ENCODE measurements at regions not wholly inside any gene's neighbourhood (a gene's known extent, or its start where the extent isn't known, plus 50 kb on each side); places are given as distances from the start of the nearest gene placed in this dataset.

DNA sequence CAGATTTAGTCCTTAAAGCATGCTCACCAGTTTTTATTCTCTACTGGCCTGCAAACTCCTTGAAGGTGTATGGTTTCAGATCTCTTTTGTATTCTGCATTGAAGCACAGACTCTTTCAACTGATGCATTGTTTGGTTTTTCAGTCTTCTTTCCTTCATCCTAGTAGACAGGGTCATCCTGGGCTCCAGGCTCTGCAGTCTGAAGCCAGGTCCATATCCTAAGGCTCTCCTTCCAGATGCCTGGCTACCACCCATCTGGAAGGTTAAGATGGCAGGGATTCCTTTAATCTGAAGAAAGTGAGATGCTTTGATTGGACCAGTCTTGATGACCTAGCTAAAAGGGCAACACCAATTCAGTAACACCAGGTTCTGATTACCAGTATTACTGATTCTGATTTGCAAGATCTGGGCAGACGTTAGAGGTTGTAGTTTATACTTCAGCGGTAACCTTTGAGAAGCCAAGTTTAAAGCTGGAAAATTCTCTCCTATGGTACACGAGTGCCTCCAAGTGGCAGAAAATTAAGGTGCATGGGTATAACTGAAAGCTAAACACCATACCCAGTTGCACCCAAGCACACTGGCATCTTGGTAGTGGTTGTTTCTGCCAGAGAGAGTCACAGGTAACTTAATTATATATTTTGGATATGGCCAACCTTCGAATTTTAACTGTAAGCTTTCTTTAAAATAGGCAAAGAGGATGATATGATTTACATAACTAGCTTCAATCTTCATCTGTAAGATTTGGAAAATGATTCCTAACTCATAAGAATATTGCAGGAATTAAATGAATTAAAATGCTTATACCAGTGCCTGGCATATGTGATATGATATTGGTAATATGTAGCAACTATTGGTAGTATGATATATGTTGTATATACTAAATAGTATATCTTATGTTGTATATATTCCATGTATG lies 1651.9 kb upstream of the MIR17HG start:
- H3K9me3 ChIP-seq (ENCODE audit: control insufficient read depth in 4 of 4, low read length in 3 of 4): no peaks in the 10 kb centered on the region
- H3K27me3 ChIP-seq (ENCODE audit: control insufficient read depth in 4 of 4, insufficient read depth in 4 of 4, low read length in 3 of 4): no peaks in the 10 kb centered on the region
- H3K4me3 ChIP-seq (ENCODE audit: low read depth in 1 of 3, low read length in 3 of 3): no peak overlapping the region
- no peak overlapping the region for H3K27ac ChIP-seq (ENCODE audit: low read depth in 1 of 2, low read length in 2 of 2)
- no peaks in the 10 kb centered on the region for H3K4me1 ChIP-seq (ENCODE audit: control insufficient read depth in 4 of 4, insufficient read depth in 4 of 4, low read length in 3 of 4)
- no peaks in the 10 kb centered on the region for H3K36me3 ChIP-seq (ENCODE audit: control insufficient read depth in 4 of 4, insufficient read depth in 3 of 4, low read depth in 1 of 4, low read length in 3 of 4)
- no peak for DNase-seq (ENCODE audit: low spot score)
- H3K9ac ChIP-seq (ENCODE audit: low read depth in 1 of 2, low read length in 2 of 2): no peak overlapping the region
- 5% methylated on average over 4 of the region's 4 CpGs for WGBS
- TF ChIP-seq TAF1 (conservative IDR thresholded peaks at IDR 0.05): no peak
- TF ChIP-seq, protein P1, sequence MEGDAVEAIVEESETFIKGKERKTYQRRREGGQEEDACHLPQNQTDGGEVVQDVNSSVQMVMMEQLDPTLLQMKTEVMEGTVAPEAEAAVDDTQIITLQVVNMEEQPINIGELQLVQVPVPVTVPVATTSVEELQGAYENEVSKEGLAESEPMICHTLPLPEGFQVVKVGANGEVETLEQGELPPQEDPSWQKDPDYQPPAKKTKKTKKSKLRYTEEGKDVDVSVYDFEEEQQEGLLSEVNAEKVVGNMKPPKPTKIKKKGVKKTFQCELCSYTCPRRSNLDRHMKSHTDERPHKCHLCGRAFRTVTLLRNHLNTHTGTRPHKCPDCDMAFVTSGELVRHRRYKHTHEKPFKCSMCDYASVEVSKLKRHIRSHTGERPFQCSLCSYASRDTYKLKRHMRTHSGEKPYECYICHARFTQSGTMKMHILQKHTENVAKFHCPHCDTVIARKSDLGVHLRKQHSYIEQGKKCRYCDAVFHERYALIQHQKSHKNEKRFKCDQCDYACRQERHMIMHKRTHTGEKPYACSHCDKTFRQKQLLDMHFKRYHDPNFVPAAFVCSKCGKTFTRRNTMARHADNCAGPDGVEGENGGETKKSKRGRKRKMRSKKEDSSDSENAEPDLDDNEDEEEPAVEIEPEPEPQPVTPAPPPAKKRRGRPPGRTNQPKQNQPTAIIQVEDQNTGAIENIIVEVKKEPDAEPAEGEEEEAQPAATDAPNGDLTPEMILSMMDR (IDR thresholded peaks at IDR 0.05; ENCODE audit: low read depth, low read length, missing input control): peak; percentile 84
- TF ChIP-seq, protein P2, sequence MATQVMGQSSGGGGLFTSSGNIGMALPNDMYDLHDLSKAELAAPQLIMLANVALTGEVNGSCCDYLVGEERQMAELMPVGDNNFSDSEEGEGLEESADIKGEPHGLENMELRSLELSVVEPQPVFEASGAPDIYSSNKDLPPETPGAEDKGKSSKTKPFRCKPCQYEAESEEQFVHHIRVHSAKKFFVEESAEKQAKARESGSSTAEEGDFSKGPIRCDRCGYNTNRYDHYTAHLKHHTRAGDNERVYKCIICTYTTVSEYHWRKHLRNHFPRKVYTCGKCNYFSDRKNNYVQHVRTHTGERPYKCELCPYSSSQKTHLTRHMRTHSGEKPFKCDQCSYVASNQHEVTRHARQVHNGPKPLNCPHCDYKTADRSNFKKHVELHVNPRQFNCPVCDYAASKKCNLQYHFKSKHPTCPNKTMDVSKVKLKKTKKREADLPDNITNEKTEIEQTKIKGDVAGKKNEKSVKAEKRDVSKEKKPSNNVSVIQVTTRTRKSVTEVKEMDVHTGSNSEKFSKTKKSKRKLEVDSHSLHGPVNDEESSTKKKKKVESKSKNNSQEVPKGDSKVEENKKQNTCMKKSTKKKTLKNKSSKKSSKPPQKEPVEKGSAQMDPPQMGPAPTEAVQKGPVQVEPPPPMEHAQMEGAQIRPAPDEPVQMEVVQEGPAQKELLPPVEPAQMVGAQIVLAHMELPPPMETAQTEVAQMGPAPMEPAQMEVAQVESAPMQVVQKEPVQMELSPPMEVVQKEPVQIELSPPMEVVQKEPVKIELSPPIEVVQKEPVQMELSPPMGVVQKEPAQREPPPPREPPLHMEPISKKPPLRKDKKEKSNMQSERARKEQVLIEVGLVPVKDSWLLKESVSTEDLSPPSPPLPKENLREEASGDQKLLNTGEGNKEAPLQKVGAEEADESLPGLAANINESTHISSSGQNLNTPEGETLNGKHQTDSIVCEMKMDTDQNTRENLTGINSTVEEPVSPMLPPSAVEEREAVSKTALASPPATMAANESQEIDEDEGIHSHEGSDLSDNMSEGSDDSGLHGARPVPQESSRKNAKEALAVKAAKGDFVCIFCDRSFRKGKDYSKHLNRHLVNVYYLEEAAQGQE (IDR thresholded peaks at IDR 0.05): no peak
- TF ChIP-seq, protein P3, sequence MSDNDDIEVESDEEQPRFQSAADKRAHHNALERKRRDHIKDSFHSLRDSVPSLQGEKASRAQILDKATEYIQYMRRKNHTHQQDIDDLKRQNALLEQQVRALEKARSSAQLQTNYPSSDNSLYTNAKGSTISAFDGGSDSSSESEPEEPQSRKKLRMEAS (IDR thresholded peaks at IDR 0.05): no peak
- no peak for TF ChIP-seq YY1 (IDR thresholded peaks at IDR 0.05)
- no peak for TF ChIP-seq EGR1 (IDR thresholded peaks at IDR 0.05; ENCODE audit: low read depth in 2 of 2)
- peak; percentile 91 to 96 for TF ChIP-seq RAD21 (IDR thresholded peaks at IDR 0.05)

DNA sequence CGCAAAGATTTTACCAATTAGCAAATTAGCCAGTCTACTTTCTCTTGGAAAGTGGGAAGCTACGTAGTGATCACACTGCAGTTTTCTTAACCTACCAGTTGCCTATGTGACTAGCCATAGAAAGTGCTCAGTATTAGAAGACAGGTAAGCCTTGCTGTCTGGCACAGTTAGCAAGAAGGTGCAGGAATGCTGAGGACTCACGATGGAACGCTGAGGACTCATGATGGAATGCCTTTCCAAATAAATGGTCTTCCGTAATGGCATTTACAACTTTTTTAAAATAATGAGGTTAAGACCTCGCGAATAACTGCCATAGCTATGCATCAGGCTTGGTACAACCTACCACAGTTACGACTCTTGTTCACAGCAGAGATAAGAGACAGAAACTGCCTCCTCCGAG lies 1645.6 kb upstream of the MIR17HG start:
- H3K27ac ChIP-seq (ENCODE audit: low read depth in 1 of 2, low read length in 2 of 2): no peak overlapping the region
- WGBS: 83% methylated on average over 9 of the region's 9 CpGs

DNA sequence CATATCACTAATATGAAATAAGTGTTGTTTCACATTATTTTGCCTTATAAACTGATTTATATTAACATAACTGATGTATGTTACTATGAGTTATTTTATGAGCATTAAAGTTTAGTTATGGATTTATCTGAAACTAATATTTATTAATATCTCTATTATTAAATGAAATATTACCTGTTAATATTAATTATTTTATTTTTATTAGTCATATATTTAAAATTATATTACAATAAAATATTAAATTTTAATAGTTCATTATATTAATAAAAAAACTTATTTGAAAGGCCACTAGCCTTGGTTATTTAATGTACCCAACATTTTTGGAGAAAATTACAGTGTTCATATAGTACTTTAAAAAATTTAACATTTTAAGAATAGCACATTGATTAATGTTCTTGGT lies 1643.4 kb upstream of the MIR17HG start:
- Histone ChIP-seq H3K36me3 (ENCODE audit: control insufficient read depth in 4 of 4, insufficient read depth in 3 of 4, low read depth in 1 of 4, low read length in 3 of 4) (no peaks in the 10 kb centered on the region), H3K27me3 (ENCODE audit: control insufficient read depth in 4 of 4, insufficient read depth in 4 of 4, low read length in 3 of 4) (no peaks in the 10 kb centered on the region)
- TF ChIP-seq FOXA2 (IDR thresholded peaks at IDR 0.05) (no peak), HNF4A (conservative IDR thresholded peaks at IDR 0.05) (no peak), RXRA (IDR thresholded peaks at IDR 0.05) (no peak), NR2F2 (IDR thresholded peaks at IDR 0.05) (no peak), RAD21 (IDR thresholded peaks at IDR 0.05) (no peak), SP1 (IDR thresholded peaks at IDR 0.05) (no peak), TAF1 (conservative IDR thresholded peaks at IDR 0.05) (no peak), YY1 (IDR thresholded peaks at IDR 0.05) (no peak), GABPA (IDR thresholded peaks at IDR 0.05 in 1 of 2, conservative IDR thresholded peaks at IDR 0.05 in 1 of 2) (no peak), EGR1 (IDR thresholded peaks at IDR 0.05; ENCODE audit: low read depth in 2 of 2) (no peak), JUND (IDR thresholded peaks at IDR 0.05) (no peak)
- TF ChIP-seq, protein P4, sequence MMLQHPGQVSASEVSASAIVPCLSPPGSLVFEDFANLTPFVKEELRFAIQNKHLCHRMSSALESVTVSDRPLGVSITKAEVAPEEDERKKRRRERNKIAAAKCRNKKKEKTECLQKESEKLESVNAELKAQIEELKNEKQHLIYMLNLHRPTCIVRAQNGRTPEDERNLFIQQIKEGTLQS (IDR thresholded peaks at IDR 0.05): no peak
- TF ChIP-seq, protein P3 (IDR thresholded peaks at IDR 0.05): no peak
- TF ChIP-seq, protein P5, sequence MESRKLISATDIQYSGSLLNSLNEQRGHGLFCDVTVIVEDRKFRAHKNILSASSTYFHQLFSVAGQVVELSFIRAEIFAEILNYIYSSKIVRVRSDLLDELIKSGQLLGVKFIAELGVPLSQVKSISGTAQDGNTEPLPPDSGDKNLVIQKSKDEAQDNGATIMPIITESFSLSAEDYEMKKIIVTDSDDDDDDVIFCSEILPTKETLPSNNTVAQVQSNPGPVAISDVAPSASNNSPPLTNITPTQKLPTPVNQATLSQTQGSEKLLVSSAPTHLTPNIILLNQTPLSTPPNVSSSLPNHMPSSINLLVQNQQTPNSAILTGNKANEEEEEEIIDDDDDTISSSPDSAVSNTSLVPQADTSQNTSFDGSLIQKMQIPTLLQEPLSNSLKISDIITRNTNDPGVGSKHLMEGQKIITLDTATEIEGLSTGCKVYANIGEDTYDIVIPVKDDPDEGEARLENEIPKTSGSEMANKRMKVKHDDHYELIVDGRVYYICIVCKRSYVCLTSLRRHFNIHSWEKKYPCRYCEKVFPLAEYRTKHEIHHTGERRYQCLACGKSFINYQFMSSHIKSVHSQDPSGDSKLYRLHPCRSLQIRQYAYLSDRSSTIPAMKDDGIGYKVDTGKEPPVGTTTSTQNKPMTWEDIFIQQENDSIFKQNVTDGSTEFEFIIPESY (IDR thresholded peaks at IDR 0.05): no peak

More for the DNA sequence above, 1645.6 kb upstream of the MIR17HG start:
- H3K9me3 ChIP-seq (ENCODE audit: control insufficient read depth in 4 of 4, low read length in 3 of 4): no peaks in the 10 kb centered on the region
- H3K27me3 ChIP-seq (ENCODE audit: control insufficient read depth in 4 of 4, insufficient read depth in 4 of 4, low read length in 3 of 4): no peaks in the 10 kb centered on the region
- H3K36me3 ChIP-seq (ENCODE audit: control insufficient read depth in 4 of 4, insufficient read depth in 3 of 4, low read depth in 1 of 4, low read length in 3 of 4): no peaks in the 10 kb centered on the region
- no peak for DNase-seq (ENCODE audit: low spot score)
- H3K9ac ChIP-seq (ENCODE audit: low read depth in 1 of 2, low read length in 2 of 2): no peak overlapping the region
- no peak for TF ChIP-seq FOXA2 (IDR thresholded peaks at IDR 0.05)
- no peak overlapping the region for H3K4me3 ChIP-seq (ENCODE audit: low read depth in 1 of 3, low read length in 3 of 3)
- no peaks in the 10 kb centered on the region for H3K4me1 ChIP-seq (ENCODE audit: control insufficient read depth in 4 of 4, insufficient read depth in 4 of 4, low read length in 3 of 4)

More for the DNA sequence above, 1643.4 kb upstream of the MIR17HG start:
- no peak overlapping the region for H3K9ac ChIP-seq (ENCODE audit: low read depth in 1 of 2, low read length in 2 of 2)
- H3K27ac ChIP-seq (ENCODE audit: low read depth in 1 of 2, low read length in 2 of 2): no peak overlapping the region
- H3K9me3 ChIP-seq (ENCODE audit: control insufficient read depth in 4 of 4, low read length in 3 of 4): no peaks in the 10 kb centered on the region
- no peaks in the 10 kb centered on the region for H3K4me1 ChIP-seq (ENCODE audit: control insufficient read depth in 4 of 4, insufficient read depth in 4 of 4, low read length in 3 of 4)
- no peak for DNase-seq (ENCODE audit: low spot score)
- no peak overlapping the region for H3K4me3 ChIP-seq (ENCODE audit: low read depth in 1 of 3, low read length in 3 of 3)

Data from liver (tissue), 8 donors.